ENCODE measurements at regions not wholly inside any gene's neighbourhood (a gene's known extent, or its start where the extent isn't known, plus 50 kb on each side); places are given as distances from the start of the nearest gene placed in this dataset.

DNA sequence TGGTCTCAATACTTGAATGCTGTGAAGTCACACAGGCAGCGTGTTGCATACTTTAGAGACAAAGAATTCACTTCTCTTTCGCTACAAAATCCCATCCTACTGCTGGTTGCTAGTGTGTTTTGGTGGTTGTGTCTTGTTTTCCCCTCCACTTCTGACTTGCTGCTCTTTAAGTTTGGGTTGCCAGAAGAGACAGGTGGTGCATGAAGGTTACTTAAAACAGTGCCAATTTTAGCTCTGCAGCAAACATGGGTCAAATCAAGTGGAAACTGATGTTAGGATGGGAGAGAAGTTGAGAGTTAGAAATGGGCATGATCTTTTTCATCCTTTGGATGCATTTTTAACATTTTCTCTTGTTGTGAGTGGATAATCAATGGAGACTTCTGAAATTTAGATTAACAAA lies 136.2 kb upstream of the KCNH7 start:
- Mint-ChIP-seq H3K27ac (no peak overlapping the region), H3K9me3 (ENCODE audit: insufficient read depth) (peaks cover 2% of the 10 kb centered on the region), H3K4me1 (no peaks in the 10 kb centered on the region), H3K4me3 (no peak overlapping the region), H3K27me3 (no peaks in the 10 kb centered on the region)
- no peaks in the 10 kb centered on the region for H4K20me1 ChIP-seq (ENCODE audit: control insufficient read depth, insufficient read depth, low read length, poor library complexity, severe bottlenecking)
- CTCF ChIA-PET = no interaction called here
- no peak overlapping the region for H2AFZ ChIP-seq (ENCODE audit: insufficient read depth, low read depth, low read length, poor library complexity, severe bottlenecking)
- no peak overlapping the region for H3K4me2 ChIP-seq (replicated peaks; ENCODE audit: low read depth, low read length, poor library complexity, severe bottlenecking)
- no peaks in the 10 kb centered on the region for H3K36me3 ChIP-seq (replicated peaks in 1 of 2; ENCODE audit: control extremely low read depth in 1 of 2, control insufficient read depth in 1 of 2, extremely low read depth in 1 of 2, insufficient read depth in 2 of 2, low read length in 1 of 2)
- POLR2A ChIA-PET = no interaction called here
- intact Hi-C loops (cut with micrococcal nuclease) = no loop called here
- H3K9me3 ChIP-seq (ENCODE audit: control extremely low read depth in 1 of 3, control insufficient read depth in 2 of 3, insufficient read depth in 1 of 3, low read length in 2 of 3) = no peaks in the 10 kb centered on the region
- H3K4me3 ChIP-seq (ENCODE audit: control extremely low read depth in 1 of 5, extremely low read depth in 1 of 5, insufficient read depth in 1 of 5, low read depth in 2 of 5, low read length in 4 of 5) = no peak overlapping the region
- H3K27me3 ChIP-seq (replicated peaks in 1 of 4; ENCODE audit: control extremely low read depth in 1 of 4, control insufficient read depth in 3 of 4, insufficient read depth in 4 of 4, low read length in 3 of 4) = no peaks in the 10 kb centered on the region
- H3K4me1 ChIP-seq (ENCODE audit: control insufficient read depth in 2 of 2, insufficient read depth in 2 of 2, low read length in 2 of 2) = no peaks in the 10 kb centered on the region
- no peak overlapping the region for H3K9ac ChIP-seq (ENCODE audit: low read length)
- no peaks in the 10 kb centered on the region for H3K79me2 ChIP-seq (ENCODE audit: control insufficient read depth, insufficient read depth, low read length)
- TF ChIP-seq EZH2 (IDR thresholded peaks at IDR 0.05; ENCODE audit: borderline replicate concordance, insufficient read depth, low read depth, low read length, poor library complexity, severe bottlenecking) = no peak
- TF ChIP-seq, protein P1, sequence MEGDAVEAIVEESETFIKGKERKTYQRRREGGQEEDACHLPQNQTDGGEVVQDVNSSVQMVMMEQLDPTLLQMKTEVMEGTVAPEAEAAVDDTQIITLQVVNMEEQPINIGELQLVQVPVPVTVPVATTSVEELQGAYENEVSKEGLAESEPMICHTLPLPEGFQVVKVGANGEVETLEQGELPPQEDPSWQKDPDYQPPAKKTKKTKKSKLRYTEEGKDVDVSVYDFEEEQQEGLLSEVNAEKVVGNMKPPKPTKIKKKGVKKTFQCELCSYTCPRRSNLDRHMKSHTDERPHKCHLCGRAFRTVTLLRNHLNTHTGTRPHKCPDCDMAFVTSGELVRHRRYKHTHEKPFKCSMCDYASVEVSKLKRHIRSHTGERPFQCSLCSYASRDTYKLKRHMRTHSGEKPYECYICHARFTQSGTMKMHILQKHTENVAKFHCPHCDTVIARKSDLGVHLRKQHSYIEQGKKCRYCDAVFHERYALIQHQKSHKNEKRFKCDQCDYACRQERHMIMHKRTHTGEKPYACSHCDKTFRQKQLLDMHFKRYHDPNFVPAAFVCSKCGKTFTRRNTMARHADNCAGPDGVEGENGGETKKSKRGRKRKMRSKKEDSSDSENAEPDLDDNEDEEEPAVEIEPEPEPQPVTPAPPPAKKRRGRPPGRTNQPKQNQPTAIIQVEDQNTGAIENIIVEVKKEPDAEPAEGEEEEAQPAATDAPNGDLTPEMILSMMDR (IDR thresholded peaks at IDR 0.05) = no peak
- ATAC-seq (ENCODE audit: low read depth) = no peak
- DNase-seq = no peak
- WGBS (ENCODE audit: insufficient coverage) = no CpG with 5 or more reads among the region's 2 CpGs
- H3K27ac ChIP-seq (ENCODE audit: low read length in 2 of 2) = no peak overlapping the region

DNA sequence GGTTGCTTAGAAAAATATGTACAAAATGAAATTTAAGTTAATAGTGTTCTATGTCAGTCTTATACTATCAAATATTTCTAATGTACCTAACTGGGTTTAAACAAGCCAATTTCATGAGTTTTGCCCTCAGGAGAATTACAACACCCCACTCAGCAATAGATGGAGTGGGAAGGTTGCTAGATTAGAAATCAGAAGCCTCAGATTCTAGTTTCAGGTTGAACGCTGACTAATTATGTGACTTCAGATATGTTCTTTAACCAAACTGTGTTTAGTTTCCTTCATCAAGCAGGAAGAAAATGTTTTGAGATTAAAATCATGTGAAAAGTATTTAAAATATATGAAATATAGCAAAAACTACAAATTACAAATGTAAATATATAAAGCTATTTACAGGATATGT lies 133.8 kb upstream of the KCNH7 start:
- Histone ChIP-seq H3K4me3 (ENCODE audit: control extremely low read depth in 1 of 5, extremely low read depth in 1 of 5, insufficient read depth in 1 of 5, low read depth in 2 of 5, low read length in 4 of 5) (no peak overlapping the region), H3K9me3 (ENCODE audit: control extremely low read depth in 1 of 3, control insufficient read depth in 2 of 3, insufficient read depth in 1 of 3, low read length in 2 of 3) (no peaks in the 10 kb centered on the region), H3K27ac (ENCODE audit: low read length in 2 of 2) (no peak overlapping the region), H3K4me1 (ENCODE audit: control insufficient read depth in 2 of 2, insufficient read depth in 2 of 2, low read length in 2 of 2) (no peaks in the 10 kb centered on the region), H2AFZ (ENCODE audit: insufficient read depth, low read depth, low read length, poor library complexity, severe bottlenecking) (no peak overlapping the region), H3K4me2 (replicated peaks; ENCODE audit: low read depth, low read length, poor library complexity, severe bottlenecking) (no peak overlapping the region), H3K36me3 (replicated peaks in 1 of 2; ENCODE audit: control extremely low read depth in 1 of 2, control insufficient read depth in 1 of 2, extremely low read depth in 1 of 2, insufficient read depth in 2 of 2, low read length in 1 of 2) (no peaks in the 10 kb centered on the region), H3K79me2 (ENCODE audit: control insufficient read depth, insufficient read depth, low read length) (no peaks in the 10 kb centered on the region), H4K20me1 (ENCODE audit: control insufficient read depth, insufficient read depth, low read length, poor library complexity, severe bottlenecking) (no peaks in the 10 kb centered on the region), H3K9ac (ENCODE audit: low read length) (no peak overlapping the region), H3K27me3 (replicated peaks in 1 of 4; ENCODE audit: control extremely low read depth in 1 of 4, control insufficient read depth in 3 of 4, insufficient read depth in 4 of 4, low read length in 3 of 4) (no peaks in the 10 kb centered on the region)
- no peak for DNase-seq
- Mint-ChIP-seq H3K27me3 (no peaks in the 10 kb centered on the region), H3K27ac (no peak overlapping the region), H3K4me3 (no peak overlapping the region), H3K4me1 (no peaks in the 10 kb centered on the region), H3K9me3 (ENCODE audit: insufficient read depth) (no peaks in the 10 kb centered on the region)
- ATAC-seq (ENCODE audit: low read depth) = no peak
- ChIA-PET CTCF (interaction anchor here (1.4 kb wide), 1 partner anchor 9 kb away, joined by 3 read pairs; no protein-coding TSS in a partner anchor), POLR2A (no interaction called here)
- TF ChIP-seq, protein P1 (IDR thresholded peaks at IDR 0.05) = no peak
- no CpG with 5 or more reads among the region's 1 CpG for WGBS (ENCODE audit: insufficient coverage)
- intact Hi-C loops (cut with micrococcal nuclease) = no loop called here
